ENCODE measurements at regions not wholly inside any gene's neighbourhood (a gene's known extent, or its start where the extent isn't known, plus 50 kb on each side); places are given as distances from the start of the nearest gene placed in this dataset.

GRCh38 chr6:140661691-140662090 is 1287.2 kb upstream of the CITED2 start:
- TF ChIP-seq CTCF (IDR thresholded peaks at IDR 0.05) (no peak), EZH2 (IDR thresholded peaks at IDR 0.05) (no peak), EZH2phosphoT487 (IDR thresholded peaks at IDR 0.05) (no peak)
